Tibial artery (tissue), 4 donors: ENCODE measurements at regions not wholly inside any gene's neighbourhood (a gene's known extent, or its start where the extent isn't known, plus 50 kb on each side); places are given as distances from the start of the nearest gene placed in this dataset.
"Not testable (repeated sequence)": the region's sequence is repeated elsewhere in the genome, so short reads cannot be mapped to it uniquely, and the experiment has no call there.

Source experiments
- DNase-seq, 2 donors: peaks; one replicate each; pipeline ENCODE4 v3.0.0-alpha.2; 2019
- H3K27ac ChIP-seq, 2 donors: fragments of 200-600 bp; sonication (generic) in 1 of 2; 1 replicate in 1 of 2; 2 replicates in 1 of 2; pipeline ENCODE4 v1.5.1; 2018 to 2019; ENCODE audit warnings: mild to moderate bottlenecking in 1 of 2
- H3K27me3 ChIP-seq, 2 donors: fragments of 200-600 bp; sonication (generic) in 1 of 2; one replicate each; pipeline versions ENCODE4 v1.5.1 to v1.6.0; 2016 to 2019
- H3K36me3 ChIP-seq, 3 donors: fragments of 200-600 bp; sonication (generic) in 2 of 3; one replicate each; pipeline ENCODE4 v1.5.1; 2016 to 2019; ENCODE audit warnings: mild to moderate bottlenecking in 2 of 3
- H3K4me1 ChIP-seq, 4 donors: fragments of 200-600 bp; sonication (generic) in 2 of 4; 1 replicate in 3 of 4; 2 replicates in 1 of 4; pipeline ENCODE4 v1.5.1; 2016 to 2019
- H3K4me3 ChIP-seq, 2 donors: fragments of 200-600 bp; sonication (generic) in 1 of 2; 1 replicate in 1 of 2; 2 replicates in 1 of 2; pipeline ENCODE4 v1.5.1; 2018 to 2019; ENCODE audit warnings: mild to moderate bottlenecking in 2 of 2
- H3K9me3 ChIP-seq, 3 donors: fragments of 200-600 bp; sonication (generic) in 1 of 3; one replicate each; pipeline ENCODE4 v1.5.1; 2016 to 2019
- intact Hi-C: fragments of 100-400 bp; cut with DNase I; formaldehyde crosslinking; loops from one replicate; pipeline ENCODE4 v1.15.0; 2023; ENCODE audit warnings: low total_unique reads
- TF ChIP-seq, protein P1 (sequence below), 2 experiments: fragments of 200-600 bp in 1 of 2; fragments of 450-650 bp in 1 of 2; IDR thresholded peaks; one replicate each; pipeline ENCODE4 v1.5.1; 2017 to 2019; ENCODE audit warnings: antibody characterized with exemption in 2 of 2, mild to moderate bottlenecking in 1 of 2, moderate library complexity in 1 of 2

GRCh38 chr2:180775711-180776110 lies 204.7 kb upstream of the UBE2E3 start:
- no peaks in the 10 kb centered on the region for H3K4me1 ChIP-seq
- H3K36me3 ChIP-seq = no peaks in the 10 kb centered on the region
- intact Hi-C loops = no loop called here
- TF ChIP-seq, protein P1, sequence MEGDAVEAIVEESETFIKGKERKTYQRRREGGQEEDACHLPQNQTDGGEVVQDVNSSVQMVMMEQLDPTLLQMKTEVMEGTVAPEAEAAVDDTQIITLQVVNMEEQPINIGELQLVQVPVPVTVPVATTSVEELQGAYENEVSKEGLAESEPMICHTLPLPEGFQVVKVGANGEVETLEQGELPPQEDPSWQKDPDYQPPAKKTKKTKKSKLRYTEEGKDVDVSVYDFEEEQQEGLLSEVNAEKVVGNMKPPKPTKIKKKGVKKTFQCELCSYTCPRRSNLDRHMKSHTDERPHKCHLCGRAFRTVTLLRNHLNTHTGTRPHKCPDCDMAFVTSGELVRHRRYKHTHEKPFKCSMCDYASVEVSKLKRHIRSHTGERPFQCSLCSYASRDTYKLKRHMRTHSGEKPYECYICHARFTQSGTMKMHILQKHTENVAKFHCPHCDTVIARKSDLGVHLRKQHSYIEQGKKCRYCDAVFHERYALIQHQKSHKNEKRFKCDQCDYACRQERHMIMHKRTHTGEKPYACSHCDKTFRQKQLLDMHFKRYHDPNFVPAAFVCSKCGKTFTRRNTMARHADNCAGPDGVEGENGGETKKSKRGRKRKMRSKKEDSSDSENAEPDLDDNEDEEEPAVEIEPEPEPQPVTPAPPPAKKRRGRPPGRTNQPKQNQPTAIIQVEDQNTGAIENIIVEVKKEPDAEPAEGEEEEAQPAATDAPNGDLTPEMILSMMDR (IDR thresholded peaks at IDR 0.05) = no peak
- H3K4me3 ChIP-seq = no peak overlapping the region
- no peak overlapping the region for H3K27ac ChIP-seq
- no peaks in the 10 kb centered on the region for H3K9me3 ChIP-seq
- H3K27me3 ChIP-seq = no peaks in the 10 kb centered on the region
- DNase-seq = no peak

- H3K36me3 ChIP-seq, DNase-seq, H3K4me1 ChIP-seq, H3K27me3 ChIP-seq, H3K27ac ChIP-seq, H3K9me3 ChIP-seq, intact Hi-C loops, H3K4me3 ChIP-seq: not testable (repeated sequence)
Observed at GRCh38 chr2:180765316-180765715, 215.1 kb upstream of the UBE2E3 start.

DNA sequence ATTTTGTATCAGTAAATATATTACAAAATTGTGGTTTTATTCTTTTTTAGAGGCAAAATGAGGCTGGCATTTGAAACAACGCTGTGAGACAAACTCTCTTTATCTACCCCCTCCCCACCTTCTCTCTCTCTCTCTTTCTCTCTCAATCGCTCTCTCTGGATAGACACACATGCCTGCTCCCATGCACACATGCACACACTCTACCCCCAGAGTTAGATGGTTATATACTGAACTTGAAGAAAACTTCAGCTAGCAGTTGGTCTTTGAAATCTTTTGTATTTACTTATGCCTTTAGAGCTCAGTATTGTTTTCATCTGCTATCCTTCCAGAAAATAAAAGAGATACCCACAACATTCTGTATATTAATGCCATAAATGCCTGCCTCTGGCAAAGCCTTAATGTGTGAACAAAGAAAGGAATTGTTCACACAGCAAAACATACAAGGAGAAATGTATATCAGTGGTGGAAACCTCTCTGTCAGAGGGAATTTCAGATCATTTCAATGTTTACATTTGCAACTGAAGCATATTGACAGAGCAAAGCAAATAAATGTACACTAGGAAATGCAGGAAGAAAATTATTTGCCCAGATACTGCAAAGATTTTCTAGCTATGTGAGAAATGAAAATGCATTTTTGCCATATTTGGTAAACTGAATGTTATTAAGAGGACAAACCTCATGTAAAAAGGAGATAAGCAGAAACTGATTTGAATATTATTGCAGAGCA lies 217.0 kb upstream of the UBE2E3 start:
- Histone ChIP-seq H3K9me3 (no peaks in the 10 kb centered on the region), H3K4me1 (no peaks in the 10 kb centered on the region), H3K4me3 (no peak overlapping the region), H3K36me3 (no peaks in the 10 kb centered on the region), H3K27ac (no peak overlapping the region), H3K27me3 (no peaks in the 10 kb centered on the region)
- DNase-seq = no peak
- intact Hi-C loops = no loop called here
- TF ChIP-seq, protein P1 (IDR thresholded peaks at IDR 0.05) = no peak

GRCh38 chr2:180761224-180761623 lies 219.2 kb upstream of the UBE2E3 start:
- Histone ChIP-seq H3K4me3 (no peak overlapping the region), H3K4me1 (no peaks in the 10 kb centered on the region)

DNA sequence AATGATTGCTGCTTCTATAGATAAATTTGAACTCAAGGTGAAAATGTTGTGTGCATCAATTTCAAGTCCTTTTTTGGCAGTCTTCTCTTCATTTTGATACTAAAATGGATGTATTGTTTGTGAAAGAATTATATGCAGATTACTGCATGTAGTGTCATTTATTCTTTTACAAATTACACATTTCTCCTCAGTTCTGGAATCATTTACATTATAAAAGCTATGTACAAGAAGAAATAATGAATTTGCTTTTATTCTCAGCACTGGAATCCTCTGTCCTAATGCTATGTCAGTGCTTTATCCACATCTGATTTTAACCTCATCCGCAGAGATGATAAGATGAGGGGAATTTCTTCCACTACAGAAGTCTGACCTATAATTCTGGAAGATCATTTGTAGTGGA lies 220.8 kb upstream of the UBE2E3 start:
- Histone ChIP-seq H3K4me1 (no peaks in the 10 kb centered on the region), H3K27me3 (no peaks in the 10 kb centered on the region), H3K27ac (no peak overlapping the region), H3K4me3 (no peak overlapping the region), H3K9me3 (no peaks in the 10 kb centered on the region), H3K36me3 (no peaks in the 10 kb centered on the region)
- no peak for DNase-seq
- TF ChIP-seq, protein P1 (IDR thresholded peaks at IDR 0.05) = no peak
- intact Hi-C loops = no loop called here

More at GRCh38 chr2:180761224-180761623, 219.2 kb upstream of the UBE2E3 start:
- Histone ChIP-seq H3K36me3 (no peaks in the 10 kb centered on the region), H3K27me3 (no peaks in the 10 kb centered on the region), H3K9me3 (no peaks in the 10 kb centered on the region), H3K27ac (no peak overlapping the region)
- DNase-seq = no peak
- TF ChIP-seq, protein P1 (IDR thresholded peaks at IDR 0.05) = no peak
- intact Hi-C loops = no loop called here

DNA sequence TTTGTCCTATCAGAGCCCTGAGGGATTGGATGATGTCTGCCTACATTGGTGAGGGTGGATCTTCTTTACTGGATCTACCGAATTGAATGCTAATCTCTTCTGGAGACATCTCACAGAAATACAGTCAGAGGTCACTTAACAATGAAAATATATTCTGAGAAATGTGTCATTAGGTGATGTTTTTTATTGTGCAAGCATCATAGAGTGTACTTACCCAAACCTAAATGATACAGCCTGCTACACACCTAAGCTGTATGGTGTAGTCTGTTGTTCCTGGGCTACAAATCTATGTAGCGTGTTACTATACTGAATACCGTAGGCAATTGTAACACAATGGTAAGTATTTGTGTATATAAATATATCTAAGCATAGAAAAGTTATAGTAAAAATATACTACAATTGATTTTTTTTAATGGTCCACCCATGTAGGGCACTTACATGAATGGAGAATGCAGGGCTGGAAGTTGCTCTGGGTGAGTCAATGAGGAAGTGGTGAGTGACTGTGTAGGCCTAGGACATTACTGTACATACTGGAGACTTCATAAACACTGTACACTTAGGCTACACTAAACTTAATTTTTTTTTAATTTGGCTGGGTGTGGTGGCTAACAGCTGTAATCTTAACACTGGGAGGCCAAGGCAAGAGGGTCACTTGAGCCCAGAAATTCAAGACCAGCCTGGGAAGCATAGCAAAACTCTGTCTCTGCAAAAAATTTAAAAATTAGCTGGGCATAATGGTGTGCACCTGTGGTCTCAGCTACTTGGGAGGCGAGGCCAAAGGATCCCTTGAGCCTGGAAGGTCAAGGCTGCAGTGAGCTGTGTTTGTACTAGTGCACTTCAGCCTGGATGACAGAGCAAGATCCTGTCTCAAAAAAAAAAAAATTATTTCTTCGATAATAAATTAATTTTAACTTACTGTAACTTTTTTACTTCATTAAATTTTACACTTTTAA lies 226.3 kb upstream of the UBE2E3 start:
- TF ChIP-seq, protein P1 (IDR thresholded peaks at IDR 0.05) = no peak
- intact Hi-C loops = no loop called here
- H3K27ac ChIP-seq = no peak overlapping the region

More for the DNA sequence above, 226.3 kb upstream of the UBE2E3 start:
- H3K27me3 ChIP-seq = no peaks in the 10 kb centered on the region
- no peaks in the 10 kb centered on the region for H3K9me3 ChIP-seq
- no peaks in the 10 kb centered on the region for H3K36me3 ChIP-seq
- no peak overlapping the region for H3K4me3 ChIP-seq
- no peak for DNase-seq
- no peaks in the 10 kb centered on the region for H3K4me1 ChIP-seq
